ENCODE measurements at regions not wholly inside any gene's neighbourhood (a gene's known extent, or its start where the extent isn't known, plus 50 kb on each side); places are given as distances from the start of the nearest gene placed in this dataset.

DNA sequence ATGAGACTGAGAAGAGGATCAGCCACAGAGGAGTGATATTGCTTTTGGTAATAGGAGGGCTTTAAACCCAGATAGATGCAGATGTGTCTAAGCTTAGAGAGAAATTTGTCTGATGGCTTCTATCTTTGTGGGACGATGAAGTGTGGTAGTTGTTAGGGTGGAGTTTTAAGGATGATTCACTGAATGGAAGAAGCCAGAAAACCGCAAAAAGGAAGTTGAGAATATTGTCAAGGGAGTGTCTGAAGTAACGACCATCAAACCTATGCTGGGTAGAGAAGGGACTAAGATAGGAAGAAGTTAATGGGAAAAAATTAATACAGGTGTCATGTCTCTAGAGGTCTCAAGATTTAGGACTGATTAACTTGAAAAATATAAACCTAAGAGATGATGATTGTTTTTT, 195.6 kb upstream of the MC4R start:
- no peak overlapping the region for H3K9ac ChIP-seq (ENCODE audit: insufficient read depth, low read length, poor library complexity, severe bottlenecking)
- TF ChIP-seq, protein P1, sequence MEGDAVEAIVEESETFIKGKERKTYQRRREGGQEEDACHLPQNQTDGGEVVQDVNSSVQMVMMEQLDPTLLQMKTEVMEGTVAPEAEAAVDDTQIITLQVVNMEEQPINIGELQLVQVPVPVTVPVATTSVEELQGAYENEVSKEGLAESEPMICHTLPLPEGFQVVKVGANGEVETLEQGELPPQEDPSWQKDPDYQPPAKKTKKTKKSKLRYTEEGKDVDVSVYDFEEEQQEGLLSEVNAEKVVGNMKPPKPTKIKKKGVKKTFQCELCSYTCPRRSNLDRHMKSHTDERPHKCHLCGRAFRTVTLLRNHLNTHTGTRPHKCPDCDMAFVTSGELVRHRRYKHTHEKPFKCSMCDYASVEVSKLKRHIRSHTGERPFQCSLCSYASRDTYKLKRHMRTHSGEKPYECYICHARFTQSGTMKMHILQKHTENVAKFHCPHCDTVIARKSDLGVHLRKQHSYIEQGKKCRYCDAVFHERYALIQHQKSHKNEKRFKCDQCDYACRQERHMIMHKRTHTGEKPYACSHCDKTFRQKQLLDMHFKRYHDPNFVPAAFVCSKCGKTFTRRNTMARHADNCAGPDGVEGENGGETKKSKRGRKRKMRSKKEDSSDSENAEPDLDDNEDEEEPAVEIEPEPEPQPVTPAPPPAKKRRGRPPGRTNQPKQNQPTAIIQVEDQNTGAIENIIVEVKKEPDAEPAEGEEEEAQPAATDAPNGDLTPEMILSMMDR (IDR thresholded peaks at IDR 0.05), result no peak
- intact Hi-C loops (cut with micrococcal nuclease), result no loop called here
- H3K36me3 ChIP-seq (replicated peaks in 1 of 2; ENCODE audit: control insufficient read depth in 1 of 2, insufficient read depth in 2 of 2, low read length in 2 of 2), result no peaks in the 10 kb centered on the region
- no peaks in the 10 kb centered on the region for H3K9me3 ChIP-seq (replicated peaks in 1 of 2; ENCODE audit: control insufficient read depth in 1 of 2, insufficient read depth in 1 of 2, low read length in 2 of 2)
- H3K4me1 ChIP-seq (ENCODE audit: control insufficient read depth in 1 of 2, insufficient read depth in 2 of 2, low read length in 2 of 2), result peaks cover 5 to 7% of the 10 kb centered on the region in 2 donors
- no peaks in the 10 kb centered on the region for H3K27me3 ChIP-seq (ENCODE audit: control insufficient read depth in 2 of 2, insufficient read depth in 2 of 2, low read length in 2 of 2)
- no peak overlapping the region for H3K4me3 ChIP-seq (replicated peaks in 1 of 3; ENCODE audit: low read depth in 2 of 3, low read length in 3 of 3)
- no peak overlapping the region for H3K27ac ChIP-seq (ENCODE audit: low read depth in 1 of 2, low read length in 2 of 2)
- no peaks in the 10 kb centered on the region for H3K79me2 ChIP-seq (ENCODE audit: insufficient read depth, low read length)
- Mint-ChIP-seq H3K27ac (no peak overlapping the region), H3K4me1 (no peaks in the 10 kb centered on the region), H3K4me3 (no peak overlapping the region), H3K36me3 (no peaks in the 10 kb centered on the region), H3K27me3 (ENCODE audit: low read depth in 3 of 3) (peaks cover 0 to 6% (median 3%) of the 10 kb centered on the region in 3 donors), H3K9me3 (peaks cover 0 to under 1% (median 0%) of the 10 kb centered on the region in 7 donors)
- DNase-seq, result peak in 1 of 3 donors; percentile 29
- H2AFZ ChIP-seq (ENCODE audit: insufficient read depth, low read depth, low read length, poor library complexity, severe bottlenecking), result no peak overlapping the region
- 40% methylated on average over 3 of the region's 3 CpGs for WGBS (ENCODE audit: insufficient coverage)
- H4K20me1 ChIP-seq (ENCODE audit: insufficient read depth, low read length), result no peaks in the 10 kb centered on the region
- H3K4me2 ChIP-seq (replicated peaks; ENCODE audit: extremely low read depth, low read length, poor library complexity, severe bottlenecking), result no peak overlapping the region

DNA sequence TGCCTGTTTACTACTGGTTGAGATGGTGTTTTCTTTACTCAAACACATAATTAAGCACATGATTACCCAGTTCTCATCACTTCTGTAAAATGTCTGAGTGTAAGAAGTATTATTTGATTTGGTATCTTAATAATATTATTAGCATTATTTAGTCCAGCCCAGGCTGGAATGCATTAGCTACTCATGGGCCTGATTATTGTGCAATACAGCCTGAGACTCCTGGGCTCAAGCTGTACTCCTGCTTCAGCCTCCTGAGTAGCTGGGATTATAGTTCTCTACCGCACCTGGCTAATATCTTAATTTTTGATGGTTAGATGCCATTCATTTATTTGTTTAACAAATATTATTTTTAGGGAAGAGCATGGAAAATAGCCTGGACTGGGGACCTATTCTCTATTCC, 197.6 kb upstream of the MC4R start:
- no peaks in the 10 kb centered on the region for H3K36me3 Mint-ChIP-seq
- H3K4me1 Mint-ChIP-seq, result no peaks in the 10 kb centered on the region
- Histone ChIP-seq H3K9ac (ENCODE audit: insufficient read depth, low read length, poor library complexity, severe bottlenecking) (no peak overlapping the region), H3K4me3 (replicated peaks in 1 of 3; ENCODE audit: low read depth in 2 of 3, low read length in 3 of 3) (no peak overlapping the region), H3K36me3 (replicated peaks in 1 of 2; ENCODE audit: control insufficient read depth in 1 of 2, insufficient read depth in 2 of 2, low read length in 2 of 2) (no peaks in the 10 kb centered on the region), H2AFZ (ENCODE audit: insufficient read depth, low read depth, low read length, poor library complexity, severe bottlenecking) (no peak overlapping the region), H3K27ac (ENCODE audit: low read depth in 1 of 2, low read length in 2 of 2) (no peak overlapping the region), H3K4me2 (replicated peaks; ENCODE audit: extremely low read depth, low read length, poor library complexity, severe bottlenecking) (no peak overlapping the region), H3K79me2 (ENCODE audit: insufficient read depth, low read length) (no peaks in the 10 kb centered on the region), H3K4me1 (ENCODE audit: control insufficient read depth in 1 of 2, insufficient read depth in 2 of 2, low read length in 2 of 2) (peaks cover 5 to 7% of the 10 kb centered on the region in 2 donors), H3K9me3 (replicated peaks in 1 of 2; ENCODE audit: control insufficient read depth in 1 of 2, insufficient read depth in 1 of 2, low read length in 2 of 2) (peaks cover 0 to 3% of the 10 kb centered on the region in 2 donors), H3K27me3 (ENCODE audit: control insufficient read depth in 2 of 2, insufficient read depth in 2 of 2, low read length in 2 of 2) (no peaks in the 10 kb centered on the region), H4K20me1 (ENCODE audit: insufficient read depth, low read length) (no peaks in the 10 kb centered on the region)
- H3K27me3 Mint-ChIP-seq (ENCODE audit: low read depth in 3 of 3), result peaks cover 0 to 8% (median 3%) of the 10 kb centered on the region in 3 donors
- WGBS (ENCODE audit: insufficient coverage), result no CpG with 5 or more reads among the region's 1 CpG
- no peak overlapping the region for H3K27ac Mint-ChIP-seq
- intact Hi-C loops (cut with micrococcal nuclease), result no loop called here
- peaks cover 0 to 2% (median 0%) of the 10 kb centered on the region in 7 donors for H3K9me3 Mint-ChIP-seq
- DNase-seq, result no peak
- no peak overlapping the region for H3K4me3 Mint-ChIP-seq
- TF ChIP-seq, protein P1 (IDR thresholded peaks at IDR 0.05), result no peak
